Ascending aorta (tissue), 2 donors: ENCODE measurements at regions not wholly inside any gene's neighbourhood (a gene's known extent, or its start where the extent isn't known, plus 50 kb on each side); places are given as distances from the start of the nearest gene placed in this dataset.

Source experiments
- DNase-seq, 2 donors: peaks; one replicate each; pipeline ENCODE4 v3.0.0-alpha.2; 2019; ENCODE audit warnings: low spot score in 2 of 2
- H3K27ac ChIP-seq, 2 donors: fragments of 200-600 bp; sonication (generic); one replicate each; pipeline ENCODE4 v1.5.1; 2016 to 2017; ENCODE audit warnings: mild to moderate bottlenecking in 1 of 2
- H3K27me3 ChIP-seq: fragments of 200-600 bp; sonication (generic); one replicate; pipeline ENCODE4 v1.5.1; 2017
- H3K36me3 ChIP-seq, 2 donors: fragments of 200-600 bp; sonication (generic); one replicate each; pipeline ENCODE4 v1.5.1; 2016
- H3K4me1 ChIP-seq, 2 donors: fragments of 200-600 bp; sonication (generic); one replicate each; pipeline ENCODE4 v1.5.1; 2016 to 2017; ENCODE audit warnings: mild to moderate bottlenecking in 1 of 2
- H3K4me3 ChIP-seq, 2 donors: fragments of 200-600 bp; sonication (generic); one replicate each; pipeline ENCODE4 v1.5.1; 2016 to 2017; ENCODE audit warnings: mild to moderate bottlenecking in 1 of 2
- H3K9me3 ChIP-seq, 2 donors: fragments of 200-600 bp; sonication (generic); one replicate each; pipeline ENCODE4 v1.5.1; 2016
- CTCF ChIP-seq, 3 experiments: fragments of 200-600 bp in 2 of 3; fragments of 450-650 bp in 1 of 3; sonication (generic) in 2 of 3; IDR thresholded peaks; one replicate each; pipeline ENCODE4 v1.5.1; 2016 to 2019; ENCODE audit warnings: antibody characterized with exemption in 3 of 3, mild to moderate bottlenecking in 1 of 3, moderate library complexity in 1 of 3
- intact Hi-C: fragments of 100-400 bp; cut with DNase I; formaldehyde crosslinking; loops from one replicate; pipeline ENCODE4 v1.15.1; 2023

- Histone ChIP-seq H3K27me3 (no peaks in the 10 kb centered on the region), H3K4me1 (peaks cover 0 to 3% of the 10 kb centered on the region in 2 donors), H3K27ac (no peak overlapping the region), H3K4me3 (no peak overlapping the region), H3K9me3 (no peaks in the 10 kb centered on the region), H3K36me3 (no peaks in the 10 kb centered on the region)
- no peak for TF ChIP-seq CTCF (IDR thresholded peaks at IDR 0.05)
- intact Hi-C loops = loop anchor here (5.0 kb wide), 1 partner anchor 36 kb away; no protein-coding TSS in a partner anchor
- no peak for DNase-seq
Measured at GRCh38 chr10:3491571-3491970, 293.4 kb downstream of the KLF6 start.

- Histone ChIP-seq H3K27ac (no peak overlapping the region), H3K27me3 (no peaks in the 10 kb centered on the region), H3K36me3 (no peaks in the 10 kb centered on the region), H3K4me3 (no peak overlapping the region), H3K9me3 (no peaks in the 10 kb centered on the region), H3K4me1 (peaks cover 0 to 2% of the 10 kb centered on the region in 2 donors)
- intact Hi-C loops = no loop called here
- no peak for TF ChIP-seq CTCF (IDR thresholded peaks at IDR 0.05)
- DNase-seq = no peak
Measured at GRCh38 chr10:3487228-3487627, 297.8 kb downstream of the KLF6 start.

DNA sequence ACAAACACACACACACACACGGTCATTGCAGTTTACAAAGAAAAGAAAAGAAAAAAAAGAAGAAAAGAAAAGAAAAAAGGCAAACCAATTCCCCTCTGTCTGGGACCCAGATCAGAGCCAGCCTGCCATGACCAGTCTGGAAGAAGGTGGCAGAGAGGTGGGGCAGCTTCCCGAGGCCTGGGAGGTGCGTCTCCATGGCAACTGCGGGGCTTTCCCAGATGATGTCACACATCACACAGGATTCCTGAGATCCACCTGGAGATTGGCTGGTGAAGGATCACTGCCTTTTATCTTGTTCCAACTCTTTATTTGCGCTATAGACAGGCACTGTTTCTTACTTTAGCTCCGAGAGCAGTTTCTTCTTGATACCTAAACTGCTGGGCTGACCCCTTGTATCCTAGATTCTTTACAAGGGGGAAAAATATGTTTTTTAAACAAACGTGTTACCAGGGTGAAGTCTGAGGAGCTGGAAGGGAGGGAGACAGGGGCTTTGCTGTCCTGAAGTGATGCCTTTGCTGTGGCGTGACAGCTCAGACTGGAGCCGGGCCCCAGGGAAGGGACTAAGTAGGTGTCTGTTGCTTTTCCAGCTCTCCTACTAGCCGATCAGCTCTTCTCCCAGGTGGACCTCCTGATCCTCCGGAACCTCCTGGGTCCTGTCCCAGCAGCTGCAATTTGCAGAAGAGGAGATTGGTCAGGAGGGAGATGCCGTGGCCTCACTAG is 298.5 kb downstream of the KLF6 start:
- Histone ChIP-seq H3K9me3 (no peaks in the 10 kb centered on the region), H3K27ac (no peak overlapping the region), H3K36me3 (no peaks in the 10 kb centered on the region), H3K27me3 (no peaks in the 10 kb centered on the region), H3K4me1 (peaks cover 0 to 5% of the 10 kb centered on the region in 2 donors), H3K4me3 (no peak overlapping the region)
- intact Hi-C loops = no loop called here
- TF ChIP-seq CTCF (IDR thresholded peaks at IDR 0.05) = no peak
- DNase-seq = no peak

GRCh38 chr10:3485057-3485686 is 299.8 kb downstream of the KLF6 start:
- Histone ChIP-seq H3K27ac (no peak overlapping the region), H3K36me3 (no peaks in the 10 kb centered on the region), H3K4me1 (peaks cover 0 to 5% of the 10 kb centered on the region in 2 donors), H3K9me3 (no peaks in the 10 kb centered on the region), H3K27me3 (no peaks in the 10 kb centered on the region), H3K4me3 (no peak overlapping the region)
- no peak for DNase-seq
- no peak for TF ChIP-seq CTCF (IDR thresholded peaks at IDR 0.05)
- intact Hi-C loops = no loop called here

DNA sequence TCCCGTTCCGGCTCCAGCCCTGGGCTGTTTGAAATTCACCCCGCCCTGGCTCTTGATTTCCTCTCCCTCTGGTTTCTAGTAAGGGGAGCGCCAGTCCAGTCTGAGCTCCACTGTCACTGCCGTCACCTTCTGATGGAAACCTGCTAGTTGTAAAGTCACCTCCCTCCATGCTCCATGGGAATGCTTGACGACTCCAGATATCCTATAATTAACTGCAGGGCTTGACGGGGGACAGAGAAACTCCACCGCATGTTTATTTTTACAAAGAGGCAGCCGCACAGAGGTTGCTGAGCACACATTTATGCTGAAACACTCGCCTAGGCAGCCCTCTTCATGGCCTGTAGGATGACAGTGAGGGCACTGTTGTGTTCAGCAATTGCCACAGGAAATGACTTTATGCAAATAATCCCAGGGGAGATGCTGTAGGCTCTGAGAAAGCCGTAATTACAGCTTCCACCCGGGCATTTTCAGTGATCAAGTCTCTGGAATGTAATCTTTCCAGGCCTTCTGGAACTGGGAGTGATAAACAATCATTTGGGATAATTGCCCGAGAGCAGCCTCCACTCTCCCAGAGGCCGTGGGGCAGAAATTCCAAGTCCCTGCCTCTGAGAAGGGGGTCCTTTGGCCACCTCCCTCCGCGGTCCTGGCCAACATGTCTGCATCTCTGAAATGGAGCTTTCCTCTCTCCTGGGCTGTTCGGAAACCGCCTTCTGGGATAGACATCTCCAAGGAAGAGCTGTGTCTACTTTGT is 300.5 kb downstream of the KLF6 start:
- no peak for DNase-seq
- Histone ChIP-seq H3K9me3 (no peaks in the 10 kb centered on the region), H3K27ac (no peak overlapping the region), H3K27me3 (no peaks in the 10 kb centered on the region), H3K4me3 (no peak overlapping the region), H3K4me1 (peaks cover 0 to 5% of the 10 kb centered on the region in 2 donors), H3K36me3 (no peaks in the 10 kb centered on the region)
- intact Hi-C loops = no loop called here
- no peak for TF ChIP-seq CTCF (IDR thresholded peaks at IDR 0.05)
